ENCODE measurements at regions not wholly inside any gene's neighbourhood (a gene's known extent, or its start where the extent isn't known, plus 50 kb on each side); places are given as distances from the start of the nearest gene placed in this dataset.

- no peak for TF ChIP-seq ZBTB40 (IDR thresholded peaks at IDR 0.05; ENCODE audit: borderline replicate concordance)
- TF ChIP-seq BHLHE40 (IDR thresholded peaks at IDR 0.05; ENCODE audit: borderline replicate concordance in 1 of 2, low read depth in 2 of 2, low read length in 1 of 2), result no peak
These were observed 770.4 kb upstream of the GRAMD2B start (continued) for GRCh38 chr5:125652761-125653160.

- ATAC-seq (no peak), DNase-seq (ENCODE audit: low read depth, low spot score) (no peak), FAIRE-seq (no peak)
- Histone ChIP-seq H3K27ac (ENCODE audit: control insufficient read depth, insufficient read depth) (no peak overlapping the region), H3K4me1 (ENCODE audit: control insufficient read depth, insufficient read depth, low read length) (no peaks in the 10 kb centered on the region), H3K27me3 (replicated peaks in 1 of 2; ENCODE audit: control insufficient read depth in 2 of 2, insufficient read depth in 2 of 2, low read length in 1 of 2) (no peaks in the 10 kb centered on the region), H4K20me1 (ENCODE audit: control insufficient read depth, insufficient read depth) (no peaks in the 10 kb centered on the region), H3K9ac (ENCODE audit: control insufficient read depth, insufficient read depth, low read length) (no peak overlapping the region), H2AFZ (ENCODE audit: control insufficient read depth, low read depth, low read length) (no peak overlapping the region), H3K36me3 (ENCODE audit: control insufficient read depth in 2 of 2, insufficient read depth in 2 of 2, low read length in 1 of 2) (no peaks in the 10 kb centered on the region), H3K4me3 (no peak overlapping the region), H3K79me2 (ENCODE audit: control insufficient read depth, insufficient read depth, low read length) (no peaks in the 10 kb centered on the region), H3K9me3 (replicated peaks; ENCODE audit: control insufficient read depth, insufficient read depth, low read length) (no peaks in the 10 kb centered on the region), H3K4me2 (ENCODE audit: control insufficient read depth, insufficient read depth) (no peak overlapping the region)
- ChIA-PET SMC1A (ENCODE audit: uncharacterized antibody, unreplicated experiment) (no interaction called here), POLR2A (no interaction called here), RAD21 (ENCODE audit: unreplicated experiment) (no interaction called here), CTCF (no interaction called here)
- in situ Hi-C loops (cut with MboI), result no loop called here
- BruUV-seq (replicated peaks), result no TSS peak
- TF ChIP-seq MXI1 (IDR thresholded peaks at IDR 0.05; ENCODE audit: low read depth, low read length) (no peak), IRF4 (IDR thresholded peaks at IDR 0.05; ENCODE audit: low read depth, low read length) (no peak), ZNF207 (IDR thresholded peaks at IDR 0.05; ENCODE audit: borderline replicate concordance) (no peak), EZH2 (IDR thresholded peaks at IDR 0.05; ENCODE audit: borderline replicate concordance, control insufficient read depth, low read depth, low read length) (no peak), RBBP5 (conservative IDR thresholded peaks at IDR 0.05) (no peak), BMI1 (IDR thresholded peaks at IDR 0.05; ENCODE audit: borderline replicate concordance) (no peak), GATAD2B (conservative IDR thresholded peaks at IDR 0.05; ENCODE audit: low read depth) (no peak), HSF1 (IDR thresholded peaks at IDR 0.05; ENCODE audit: low read depth, low read length) (no peak), RB1 (IDR thresholded peaks at IDR 0.05; ENCODE audit: borderline replicate concordance) (no peak), CHD1 (IDR thresholded peaks at IDR 0.05; ENCODE audit: low read depth, low read length) (no peak), IKZF1 (conservative IDR thresholded peaks at IDR 0.05) (no peak), SIN3A (IDR thresholded peaks at IDR 0.05; ENCODE audit: low read depth, low read length) (no peak), MYB (IDR thresholded peaks at IDR 0.05; ENCODE audit: borderline replicate concordance, low read depth, low read length) (no peak), NKRF (conservative IDR thresholded peaks at IDR 0.05) (no peak)
- intact Hi-C loops (cut with micrococcal nuclease; ENCODE audit: unreplicated experiment), result no loop called here
These were observed 768.8 kb upstream of the GRAMD2B start for GRCh38 chr5:125654392-125654791.

Measured in GM12878 (cell line).